Trophoblast cell (in vitro differentiated cells and primary cell): ENCODE measurements at regions not wholly inside any gene's neighbourhood (a gene's known extent, or its start where the extent isn't known, plus 50 kb on each side); places are given as distances from the start of the nearest gene placed in this dataset.

Experiments used
- DNase-seq, 2 donors: peaks; one replicate each; pipeline ENCODE4 v3.0.0-alpha.2; 2016
- H2AFZ ChIP-seq: 2 replicates; pipeline ENCODE4 v1.6.1; 2013; ENCODE audit warnings: low read length, moderate library complexity, mild to moderate bottlenecking; ENCODE audit not compliant: insufficient read depth, poor library complexity
- H2AK5ac ChIP-seq: 2 replicates; pipeline ENCODE4 v1.6.1; 2013; ENCODE audit warnings: mild to moderate bottlenecking, low read length
- H2BK120ac ChIP-seq: 2 replicates; pipeline ENCODE4 v1.6.1; 2013; ENCODE audit warnings: low read length, mild to moderate bottlenecking, moderate library complexity; ENCODE audit not compliant: insufficient read depth, poor library complexity
- H2BK12ac ChIP-seq: 2 replicates; pipeline ENCODE4 v1.6.1; 2013; ENCODE audit warnings: mild to moderate bottlenecking, low read length, moderate library complexity
- H2BK5ac ChIP-seq: 2 replicates; pipeline ENCODE4 v1.6.1; 2013; ENCODE audit warnings: low read length, low read depth, moderate library complexity, mild to moderate bottlenecking; ENCODE audit not compliant: poor library complexity
- H3K14ac ChIP-seq: 2 replicates; pipeline ENCODE4 v1.6.1; 2013; ENCODE audit warnings: mild to moderate bottlenecking, low read length
- H3K18ac ChIP-seq: 2 replicates; pipeline ENCODE4 v1.6.1; 2013; ENCODE audit warnings: mild to moderate bottlenecking, low read length
- H3K23ac ChIP-seq: 2 replicates; pipeline ENCODE4 v1.6.1; 2013; ENCODE audit warnings: low read length
- H3K27ac ChIP-seq: 2 replicates; pipeline ENCODE4 v1.5.1; 2013; ENCODE audit warnings: low read depth, mild to moderate bottlenecking, inconsistent platforms, low read length, moderate library complexity
- H3K27me3 ChIP-seq: 2 replicates; pipeline ENCODE4 v1.6.1; 2013; ENCODE audit warnings: inconsistent platforms, mild to moderate bottlenecking, low read length, moderate library complexity; ENCODE audit not compliant: insufficient read depth
- H3K36me3 ChIP-seq, 2 experiments: 1 replicate in 1 of 2; 2 replicates in 1 of 2; pipeline ENCODE4 v1.6.1; 2013; ENCODE audit warnings: low read length in 2 of 2, mild to moderate bottlenecking in 2 of 2, moderate library complexity in 1 of 2; ENCODE audit not compliant: insufficient read depth in 2 of 2, control insufficient read depth in 1 of 2
- H3K4ac ChIP-seq: 2 replicates; pipeline ENCODE4 v1.6.1; 2013; ENCODE audit warnings: low read depth, mild to moderate bottlenecking, low read length, moderate library complexity
- H3K4me1 ChIP-seq, 2 experiments: 1 replicate in 1 of 2; 2 replicates in 1 of 2; pipeline ENCODE4 v1.6.1; 2013; ENCODE audit warnings: low read length in 2 of 2, mild to moderate bottlenecking in 2 of 2, moderate library complexity in 1 of 2; ENCODE audit not compliant: insufficient read depth in 2 of 2, control insufficient read depth in 1 of 2
- H3K4me2 ChIP-seq: 2 replicates; pipeline ENCODE4 v1.6.1; 2013; ENCODE audit warnings: inconsistent platforms, mild to moderate bottlenecking, low read length, moderate library complexity
- H3K4me3 ChIP-seq: 2 replicates; pipeline ENCODE4 v1.5.1; 2013; ENCODE audit warnings: mild to moderate bottlenecking, low read depth, low read length, inconsistent platforms
- H3K79me1 ChIP-seq: one replicate; pipeline ENCODE4 v1.6.1; 2013; ENCODE audit warnings: low read length
- H3K79me2 ChIP-seq: 2 replicates; pipeline ENCODE4 v1.6.1; 2013; ENCODE audit warnings: low read length, mild to moderate bottlenecking; ENCODE audit not compliant: control insufficient read depth, insufficient read depth, poor library complexity
- H3K9ac ChIP-seq: 2 replicates; pipeline ENCODE4 v1.6.1; 2013; ENCODE audit warnings: mild to moderate bottlenecking, low read length
- H3K9me3 ChIP-seq: 2 replicates; pipeline ENCODE4 v1.6.1; 2013; ENCODE audit warnings: low read depth, mild to moderate bottlenecking, control low read depth, inconsistent platforms, low read length; ENCODE audit not compliant: insufficient read depth
- H4K12ac ChIP-seq: 2 replicates; pipeline ENCODE4 v1.6.1; 2013; ENCODE audit warnings: low read depth, mild to moderate bottlenecking, low read length, moderate library complexity
- H4K8ac ChIP-seq: 2 replicates; pipeline ENCODE4 v1.6.1; 2013; ENCODE audit warnings: low read depth, mild to moderate bottlenecking, low read length, moderate library complexity
- H4K91ac ChIP-seq: one replicate; pipeline ENCODE4 v1.6.1; 2013; ENCODE audit warnings: low read depth, mild to moderate bottlenecking, low read length, moderate library complexity
- WGBS: extraction: QIAGEN DNeasy Blood & Tissue Kit; methylation state at CpG from one replicate; pipeline ENCODE4 v1.1.7; 2013; ENCODE audit warnings: missing lambda C conversion rate; ENCODE audit not compliant: insufficient read length, insufficient coverage; ENCODE audit errors: extremely low coverage; 5-methylcytosine and 5-hydroxymethylcytosine counted together

DNA sequence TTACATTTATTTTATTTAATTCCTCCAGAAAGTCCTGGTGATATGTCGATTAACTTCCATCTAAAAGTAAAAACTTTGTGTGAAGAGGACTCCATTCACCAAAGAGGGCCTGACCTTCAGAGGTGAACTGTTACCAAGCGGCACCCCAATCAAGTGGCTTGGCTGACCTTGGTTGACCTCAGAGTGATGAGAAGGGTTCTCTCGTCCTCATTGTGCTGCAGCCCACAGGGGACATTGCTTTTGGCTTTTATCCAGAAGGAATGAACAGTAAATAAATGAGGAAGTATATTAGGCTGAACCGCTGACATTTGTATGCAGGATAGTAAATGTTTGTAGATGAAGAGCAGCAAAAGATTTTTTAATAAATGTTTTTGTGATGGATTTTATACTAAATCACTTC lies 172.4 kb upstream of the MKI67 start:
- H3K23ac ChIP-seq = no peak overlapping the region
- no peak overlapping the region for H3K4me2 ChIP-seq
- no peaks in the 10 kb centered on the region for H3K4me1 ChIP-seq
- no peak overlapping the region for H4K8ac ChIP-seq
- H3K4ac ChIP-seq = no peak overlapping the region
- H3K27ac ChIP-seq = no peak overlapping the region
- no peak overlapping the region for H2BK12ac ChIP-seq
- H3K9ac ChIP-seq = no peak overlapping the region
- no peak for DNase-seq
- H3K14ac ChIP-seq = no peak overlapping the region
- H3K4me3 ChIP-seq = no peak overlapping the region
- no peak overlapping the region for H2BK120ac ChIP-seq
- H4K12ac ChIP-seq = no peak overlapping the region
- no peak overlapping the region for H2AK5ac ChIP-seq
- H2AFZ ChIP-seq = no peak overlapping the region
- H3K79me1 ChIP-seq = no peaks in the 10 kb centered on the region
- H3K79me2 ChIP-seq = no peaks in the 10 kb centered on the region
- H3K36me3 ChIP-seq = no peaks in the 10 kb centered on the region
- no peak overlapping the region for H4K91ac ChIP-seq
- no peak overlapping the region for H3K18ac ChIP-seq
- H3K9me3 ChIP-seq = peaks cover 18% of the 10 kb centered on the region
- H3K27me3 ChIP-seq = no peaks in the 10 kb centered on the region
- no peak overlapping the region for H2BK5ac ChIP-seq
- no CpG with 5 or more reads among the region's 4 CpGs for WGBS

DNA sequence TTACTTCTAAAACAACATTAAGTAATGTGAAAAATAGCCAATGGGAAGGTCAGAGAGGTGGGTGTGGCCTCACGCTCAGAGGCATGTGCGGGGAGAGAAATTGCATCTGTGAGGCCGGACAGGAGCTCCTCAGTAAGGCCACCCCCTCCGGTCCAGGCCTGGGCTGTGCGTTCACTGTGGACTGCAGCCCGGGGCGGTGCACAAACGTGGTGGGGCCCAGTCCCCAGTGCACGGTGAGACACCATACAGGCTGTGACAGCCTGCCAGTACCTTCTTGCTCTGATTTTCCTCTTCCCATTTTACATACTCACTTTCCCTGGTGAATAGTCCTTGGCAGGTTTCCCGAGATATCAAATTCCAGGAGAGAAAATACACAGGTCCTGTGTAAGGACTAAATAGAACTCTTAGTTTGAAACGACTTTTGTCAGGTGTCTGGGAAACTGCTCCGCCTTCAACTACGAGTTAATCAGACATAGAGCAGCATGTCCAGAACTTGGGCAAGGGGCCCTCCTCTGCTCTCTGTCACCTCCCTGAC lies 174.1 kb upstream of the MKI67 start:
- Histone ChIP-seq H3K79me1 (no peaks in the 10 kb centered on the region), H2BK5ac (no peak overlapping the region), H3K27me3 (no peaks in the 10 kb centered on the region), H4K12ac (no peak overlapping the region), H3K14ac (no peak overlapping the region), H2BK120ac (no peak overlapping the region), H3K4ac (no peak overlapping the region), H3K36me3 (no peaks in the 10 kb centered on the region), H3K27ac (no peak overlapping the region), H3K9me3 (peaks cover 23% of the 10 kb centered on the region), H2BK12ac (no peak overlapping the region), H3K18ac (no peak overlapping the region), H4K91ac (no peak overlapping the region), H4K8ac (no peak overlapping the region), H3K4me3 (no peak overlapping the region), H2AFZ (no peak overlapping the region), H2AK5ac (no peak overlapping the region), H3K4me2 (no peak overlapping the region), H3K79me2 (no peaks in the 10 kb centered on the region), H3K23ac (no peak overlapping the region), H3K9ac (no peak overlapping the region), H3K4me1 (no peaks in the 10 kb centered on the region)
- no peak for DNase-seq
- no CpG with 5 or more reads among the region's 13 CpGs for WGBS

DNA sequence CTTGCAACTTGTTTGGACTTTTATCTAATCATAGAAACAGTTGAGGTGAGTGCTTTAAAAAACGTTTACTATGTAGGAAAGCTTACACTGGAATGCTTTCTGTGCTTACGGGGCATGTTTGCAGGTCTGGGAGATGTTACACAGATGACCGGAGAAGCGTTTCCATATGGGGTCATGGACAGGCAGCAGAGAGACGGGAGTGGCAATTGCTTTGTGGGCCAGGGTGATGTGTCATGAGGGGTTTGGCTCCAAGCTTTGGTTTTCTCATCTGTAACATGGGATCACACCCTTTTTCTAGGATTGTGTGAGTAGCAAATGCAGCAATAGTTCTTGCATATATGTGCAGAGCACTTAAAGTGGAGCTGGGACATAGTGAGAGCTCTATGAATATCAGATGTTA lies 174.8 kb upstream of the MKI67 start:
- H3K9me3 ChIP-seq = peaks cover 23% of the 10 kb centered on the region
- no peak overlapping the region for H3K18ac ChIP-seq
- no peak overlapping the region for H2AK5ac ChIP-seq
- no peak overlapping the region for H4K12ac ChIP-seq
- no peak overlapping the region for H2BK120ac ChIP-seq
- no peak overlapping the region for H4K8ac ChIP-seq
- peak in 1 of 2 donors; percentile 48 for DNase-seq
- H3K79me2 ChIP-seq = no peaks in the 10 kb centered on the region
- no peak overlapping the region for H2BK5ac ChIP-seq
- no peak overlapping the region for H2AFZ ChIP-seq
- no peaks in the 10 kb centered on the region for H3K79me1 ChIP-seq
- no peaks in the 10 kb centered on the region for H3K36me3 ChIP-seq
- no peak overlapping the region for H3K23ac ChIP-seq
- H3K27ac ChIP-seq = no peak overlapping the region
- no peak overlapping the region for H3K14ac ChIP-seq
- H3K9ac ChIP-seq = no peak overlapping the region
- H2BK12ac ChIP-seq = no peak overlapping the region
- no peak overlapping the region for H4K91ac ChIP-seq
- no peak overlapping the region for H3K4me2 ChIP-seq
- WGBS = no CpG with 5 or more reads among the region's 5 CpGs
- H3K4ac ChIP-seq = no peak overlapping the region
- no peaks in the 10 kb centered on the region for H3K27me3 ChIP-seq
- no peaks in the 10 kb centered on the region for H3K4me1 ChIP-seq
- no peak overlapping the region for H3K4me3 ChIP-seq

GRCh38 chr10:128302808-128303207 lies 176.6 kb upstream of the MKI67 start:
- Histone ChIP-seq H3K9me3 (peaks cover 23% of the 10 kb centered on the region), H3K23ac (no peak overlapping the region), H2BK5ac (no peak overlapping the region), H3K18ac (no peak overlapping the region), H3K4me2 (no peak overlapping the region), H3K4ac (no peak overlapping the region), H3K9ac (no peak overlapping the region), H3K36me3 (no peaks in the 10 kb centered on the region), H2BK120ac (no peak overlapping the region), H2AFZ (no peak overlapping the region), H3K14ac (no peak overlapping the region), H3K27ac (no peak overlapping the region), H2BK12ac (no peak overlapping the region), H3K4me1 (no peaks in the 10 kb centered on the region), H3K79me2 (no peaks in the 10 kb centered on the region), H2AK5ac (no peak overlapping the region), H3K4me3 (no peak overlapping the region), H4K8ac (no peak overlapping the region), H4K91ac (no peak overlapping the region), H3K27me3 (no peaks in the 10 kb centered on the region), H3K79me1 (no peaks in the 10 kb centered on the region), H4K12ac (no peak overlapping the region)
- no CpG with 5 or more reads among the region's 3 CpGs for WGBS
- no peak for DNase-seq
